BLaER1 treated with 17β-estradiol and CSF1 and Interleukin-3, amounts not matched to agents 10 nM and 100 nM (cell line): ENCODE measurements at regions not wholly inside any gene's neighbourhood (a gene's known extent, or its start where the extent isn't known, plus 50 kb on each side); places are given as distances from the start of the nearest gene placed in this dataset.
"Not testable (repeated sequence)": the region's sequence is repeated elsewhere in the genome, so short reads cannot be mapped to it uniquely, and the experiment has no call there.

Source experiments
- H3K27ac ChIP-seq, 11 experiments: shearing (Covaris generic); formaldehyde crosslinking; 2 replicates each; pipeline ENCODE4 v1.8.1; 2022
- H3K27me3 ChIP-seq, 11 experiments: shearing (Covaris generic); formaldehyde crosslinking; 2 replicates each; pipeline ENCODE4 v1.8.1; 2022
- H3K36me3 ChIP-seq, 11 experiments: shearing (Covaris generic); formaldehyde crosslinking; 2 replicates each; pipeline ENCODE4 v1.8.1; 2022
- H3K4me1 ChIP-seq, 10 experiments: shearing (Covaris generic); formaldehyde crosslinking; 2 replicates each; pipeline ENCODE4 v1.8.1; 2022
- H3K4me2 ChIP-seq, 11 experiments: shearing (Covaris generic); formaldehyde crosslinking; 2 replicates each; pipeline ENCODE4 v1.8.1; 2022
- H3K4me3 ChIP-seq, 10 experiments: shearing (Covaris generic); formaldehyde crosslinking; 2 replicates each; pipeline ENCODE4 v1.8.1; 2022
- H3K9ac ChIP-seq, 11 experiments: shearing (Covaris generic); formaldehyde crosslinking; 2 replicates each; pipeline ENCODE4 v1.8.1; 2022
- H3K9me3 ChIP-seq, 11 experiments: shearing (Covaris generic); formaldehyde crosslinking; replicated peaks in 1 of 11; 2 replicates each; pipeline ENCODE4 v1.8.1; 2022
- H4K20me1 ChIP-seq, 11 experiments: shearing (Covaris generic); formaldehyde crosslinking; 2 replicates each; pipeline ENCODE4 v1.8.1; 2022
- Cebpa-rat ChIP-seq, 11 experiments: shearing (Covaris generic); IDR thresholded peaks; 2 replicates each; pipeline ENCODE4 v1.8.1; 2022

GRCh38 chr2:236639461-236640235, 70.0 kb downstream of the ACKR3 start:
- no peaks in the 10 kb centered on the region for H3K27me3 ChIP-seq
- H3K4me3 ChIP-seq, result no peak overlapping the region
- no peak overlapping the region for H3K9ac ChIP-seq
- H3K27ac ChIP-seq, result no peak overlapping the region
- no peak overlapping the region for H3K4me2 ChIP-seq
- peaks cover 26 to 57% (median 38%) of the 10 kb centered on the region in 11 experiments for H3K9me3 ChIP-seq
- no peaks in the 10 kb centered on the region; a peak in 1 of 22 replicates for H3K36me3 ChIP-seq
- no peak for TF ChIP-seq Cebpa-rat (IDR thresholded peaks at IDR 0.05)
- H4K20me1 ChIP-seq, result no peaks in the 10 kb centered on the region
- H3K4me1 ChIP-seq, result no peaks in the 10 kb centered on the region

DNA sequence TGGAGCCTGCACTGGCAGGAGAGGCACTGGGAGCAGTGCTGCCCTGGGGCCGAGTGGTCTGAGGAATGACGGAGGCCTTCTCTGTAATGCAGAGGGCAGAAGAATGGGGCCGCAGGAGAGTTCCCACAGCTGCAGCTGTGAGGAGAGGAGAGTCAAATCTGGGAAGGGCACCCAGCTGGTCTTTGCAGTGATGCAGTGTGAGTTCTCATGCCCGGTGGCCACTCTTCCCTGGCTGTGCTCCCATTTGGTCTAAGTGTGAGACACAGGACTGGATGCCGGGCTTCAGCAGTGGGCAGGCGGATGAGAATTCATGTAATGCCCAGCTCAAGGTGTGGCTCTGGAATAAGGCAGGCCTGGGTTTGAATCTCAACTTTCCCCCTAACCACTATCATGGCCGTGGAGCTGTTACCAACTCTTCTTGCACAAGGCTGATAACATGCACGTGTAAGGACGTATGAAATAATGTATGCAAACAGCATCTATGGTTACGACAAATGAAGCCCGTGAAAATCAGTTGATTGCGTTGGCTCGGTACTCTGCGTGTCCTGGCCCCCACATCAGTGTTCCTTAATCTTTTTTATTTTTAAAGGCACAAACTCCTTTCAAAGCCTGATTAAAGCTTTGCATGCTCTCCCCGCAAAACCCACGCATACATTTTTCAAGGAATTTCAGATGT, 71.6 kb downstream of the ACKR3 start:
- H4K20me1 ChIP-seq, result no peaks in the 10 kb centered on the region

DNA sequence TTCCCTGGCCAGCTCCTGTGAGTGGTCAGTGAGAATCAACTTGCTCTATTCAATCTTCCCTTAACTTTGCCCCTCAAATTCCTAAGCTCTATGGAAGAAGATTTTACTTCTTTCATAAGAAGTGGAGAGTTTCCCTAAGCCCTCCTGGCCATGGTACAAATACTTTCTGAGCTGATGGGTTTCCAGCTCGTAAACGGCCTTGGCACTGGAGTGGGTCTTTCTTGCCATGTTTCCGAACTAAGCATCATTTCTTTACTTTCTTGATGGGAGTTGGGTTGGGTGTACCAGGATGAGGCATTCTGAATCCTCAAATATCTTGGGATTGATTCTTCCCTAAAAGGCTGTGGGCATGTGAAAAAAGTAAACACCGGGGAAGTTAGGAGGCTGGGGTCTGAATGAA, 72.5 kb downstream of the ACKR3 start:
- no peak for TF ChIP-seq Cebpa-rat (IDR thresholded peaks at IDR 0.05)
- H3K4me2 ChIP-seq, result no peak overlapping the region

More for the DNA sequence above, 71.6 kb downstream of the ACKR3 start:
- Histone ChIP-seq H3K4me1 (no peaks in the 10 kb centered on the region), H3K27me3 (no peaks in the 10 kb centered on the region), H3K27ac (no peak overlapping the region), H3K36me3 (no peaks in the 10 kb centered on the region; a peak in 1 of 22 replicates), H3K4me2 (no peak overlapping the region), H3K9ac (no peak overlapping the region), H3K9me3 (peaks cover 26 to 59% (median 38%) of the 10 kb centered on the region in 11 experiments), H3K4me3 (no peak overlapping the region)
- TF ChIP-seq Cebpa-rat (IDR thresholded peaks at IDR 0.05), result no peak

GRCh38 chr2:236642584-236643291, 73.1 kb downstream of the ACKR3 start:
- Histone ChIP-seq H3K27me3 (no peaks in the 10 kb centered on the region), H3K4me3 (no peak overlapping the region), H3K27ac (no peak overlapping the region), H3K36me3 (no peaks in the 10 kb centered on the region; a peak in 1 of 22 replicates), H3K9me3 (peaks cover 26 to 59% (median 38%) of the 10 kb centered on the region in 11 experiments), H4K20me1 (no peaks in the 10 kb centered on the region), H3K4me2 (no peak overlapping the region), H3K9ac (no peak overlapping the region), H3K4me1 (no peaks in the 10 kb centered on the region)
- TF ChIP-seq Cebpa-rat (IDR thresholded peaks at IDR 0.05), result no peak

More for the DNA sequence above, 72.5 kb downstream of the ACKR3 start:
- Histone ChIP-seq H4K20me1 (no peaks in the 10 kb centered on the region), H3K4me3 (no peak overlapping the region), H3K27me3 (no peaks in the 10 kb centered on the region), H3K36me3 (no peaks in the 10 kb centered on the region; a peak in 1 of 22 replicates), H3K9me3 (peaks cover 26 to 59% (median 38%) of the 10 kb centered on the region in 11 experiments), H3K9ac (no peak overlapping the region), H3K4me1 (no peaks in the 10 kb centered on the region), H3K27ac (no peak overlapping the region)

DNA sequence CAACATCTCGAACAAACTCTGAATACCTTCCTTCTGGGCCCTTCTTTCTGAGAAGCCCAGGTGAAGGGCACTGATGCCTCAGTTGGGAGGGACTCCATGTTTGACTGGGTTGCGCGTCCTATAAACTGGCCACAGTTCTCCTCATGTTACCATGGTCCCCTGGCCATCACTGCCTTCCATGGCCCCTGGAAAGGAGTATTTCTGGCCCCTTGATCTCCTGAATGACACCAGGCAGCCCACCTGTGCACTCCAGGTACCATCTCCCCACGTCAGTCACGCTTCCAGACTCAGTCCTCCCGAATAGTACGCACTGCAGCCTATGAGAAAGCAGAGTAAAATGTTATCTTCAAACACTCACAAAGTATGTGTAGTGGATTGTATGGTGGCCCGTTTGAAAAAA, 73.9 kb downstream of the ACKR3 start:
- peaks cover 26 to 59% (median 38%) of the 10 kb centered on the region in 11 experiments for H3K9me3 ChIP-seq
- no peak overlapping the region for H3K9ac ChIP-seq
- H3K4me1 ChIP-seq, result no peaks in the 10 kb centered on the region
- H4K20me1 ChIP-seq, result no peaks in the 10 kb centered on the region
- no peaks in the 10 kb centered on the region for H3K27me3 ChIP-seq
- H3K4me2 ChIP-seq, result no peak overlapping the region
- no peaks in the 10 kb centered on the region; a peak in 1 of 22 replicates for H3K36me3 ChIP-seq
- H3K27ac ChIP-seq, result no peak overlapping the region
- no peak overlapping the region for H3K4me3 ChIP-seq
- TF ChIP-seq Cebpa-rat (IDR thresholded peaks at IDR 0.05), result no peak

DNA sequence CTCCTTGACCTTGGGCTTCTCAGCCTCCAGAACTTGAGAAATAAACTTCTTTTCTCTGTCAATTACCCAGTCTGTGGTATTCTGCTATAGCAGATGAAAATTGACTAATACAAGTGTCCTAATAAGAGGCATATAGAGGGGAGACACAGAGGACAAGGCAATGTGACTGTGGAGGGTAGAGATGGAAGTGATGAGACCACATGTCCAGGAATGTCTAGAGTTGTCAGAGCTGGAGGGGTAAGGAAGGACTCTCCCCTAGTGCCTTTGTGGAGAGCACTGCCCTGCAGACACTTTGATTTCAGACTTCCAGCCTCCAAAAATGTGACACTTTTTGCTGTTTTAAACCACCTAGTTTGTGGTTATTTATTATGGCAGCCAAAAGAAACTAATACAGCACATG, 74.4 kb downstream of the ACKR3 start:
- Histone ChIP-seq H3K4me3 (no peak overlapping the region), H4K20me1 (no peaks in the 10 kb centered on the region), H3K9me3 (peaks cover 26 to 57% (median 38%) of the 10 kb centered on the region in 11 experiments), H3K4me2 (no peak overlapping the region), H3K27ac (no peak overlapping the region), H3K36me3 (no peaks in the 10 kb centered on the region; a peak in 1 of 22 replicates), H3K27me3 (no peaks in the 10 kb centered on the region), H3K9ac (no peak overlapping the region), H3K4me1 (no peaks in the 10 kb centered on the region)
- TF ChIP-seq Cebpa-rat (IDR thresholded peaks at IDR 0.05), result no peak

GRCh38 chr2:236644502-236644911, 74.9 kb downstream of the ACKR3 start:
- Histone ChIP-seq H3K36me3 (no peaks in the 10 kb centered on the region; a peak in 1 of 22 replicates), H3K9me3 (peaks cover 26 to 56% (median 38%) of the 10 kb centered on the region in 11 experiments), H3K27ac (no peak overlapping the region), H3K9ac (no peak overlapping the region), H3K4me3 (no peak overlapping the region), H3K4me2 (no peak overlapping the region), H4K20me1 (no peaks in the 10 kb centered on the region), H3K27me3 (no peaks in the 10 kb centered on the region), H3K4me1 (no peaks in the 10 kb centered on the region)
- TF ChIP-seq Cebpa-rat (IDR thresholded peaks at IDR 0.05), result no peak

- H3K27ac ChIP-seq, H3K4me3 ChIP-seq, H3K27me3 ChIP-seq, H4K20me1 ChIP-seq, H3K4me1 ChIP-seq, H3K4me2 ChIP-seq, H3K36me3 ChIP-seq, H3K9ac ChIP-seq: not testable (repeated sequence)
- H3K9me3 ChIP-seq, result peaks cover 26 to 56% (median 40%) of the 10 kb centered on the region in 11 experiments
These were observed 75.5 kb downstream of the ACKR3 start for GRCh38 chr2:236645141-236645540.

GRCh38 chr2:236646441-236646840, 76.8 kb downstream of the ACKR3 start:
- no peak overlapping the region for H3K27ac ChIP-seq
- no peaks in the 10 kb centered on the region for H3K27me3 ChIP-seq
- H3K9ac ChIP-seq, result no peak overlapping the region
- H3K4me2 ChIP-seq, result no peak overlapping the region
- H3K4me3 ChIP-seq, result no peak overlapping the region
- no peak for TF ChIP-seq Cebpa-rat (IDR thresholded peaks at IDR 0.05)
- H4K20me1 ChIP-seq, result no peaks in the 10 kb centered on the region
- no peaks in the 10 kb centered on the region for H3K36me3 ChIP-seq
- H3K9me3 ChIP-seq, result peaks cover 14 to 49% (median 27%) of the 10 kb centered on the region in 11 experiments
- H3K4me1 ChIP-seq, result no peaks in the 10 kb centered on the region
